HuH-7.5 (cell line): ENCODE measurements at regions not wholly inside any gene's neighbourhood (a gene's known extent, or its start where the extent isn't known, plus 50 kb on each side); places are given as distances from the start of the nearest gene placed in this dataset.
A peak's percentile ranks its signal among the peaks of the same experiment; 100 is the strongest.
"Not testable (repeated sequence)": the region's sequence is repeated elsewhere in the genome, so short reads cannot be mapped to it uniquely, and the experiment has no call there.

Experiments
- DNase-seq: peaks from one replicate; pipeline ENCODE4 v3.0.0; 2011; ENCODE audit warnings: low spot score

GRCh38 chr9:100639854-100640253 lies 62.0 kb downstream of the CAVIN4 start:
- no peak for DNase-seq

DNA sequence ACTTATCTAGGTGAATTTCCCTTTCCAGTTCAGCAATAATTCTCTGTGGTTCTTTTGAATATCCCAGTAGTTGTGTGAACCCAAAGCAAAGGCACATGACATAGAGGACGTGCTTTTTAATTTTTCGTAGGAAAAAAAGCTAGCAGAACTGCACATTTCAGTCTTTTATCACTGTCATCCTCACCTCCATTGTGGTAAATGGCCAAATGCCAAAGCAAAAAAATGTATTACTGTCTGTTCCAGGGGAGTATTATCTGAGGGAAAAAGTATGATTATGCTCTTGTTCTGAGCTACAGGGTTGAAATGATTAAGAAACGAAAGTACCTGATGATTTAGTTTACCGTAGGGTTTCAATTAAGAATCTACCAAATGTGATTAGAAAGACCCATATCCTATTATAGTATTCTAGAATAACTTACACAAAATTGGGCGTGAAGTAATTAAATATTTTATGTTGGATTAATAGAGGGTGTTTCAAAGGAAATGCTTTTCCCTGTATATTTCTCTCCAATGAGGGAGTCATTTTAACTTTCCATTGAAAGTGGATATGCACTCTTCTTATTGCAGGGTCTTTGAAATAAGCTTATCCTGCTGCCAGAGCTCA lies 62.7 kb downstream of the CAVIN4 start:
- DNase-seq = no peak

DNA sequence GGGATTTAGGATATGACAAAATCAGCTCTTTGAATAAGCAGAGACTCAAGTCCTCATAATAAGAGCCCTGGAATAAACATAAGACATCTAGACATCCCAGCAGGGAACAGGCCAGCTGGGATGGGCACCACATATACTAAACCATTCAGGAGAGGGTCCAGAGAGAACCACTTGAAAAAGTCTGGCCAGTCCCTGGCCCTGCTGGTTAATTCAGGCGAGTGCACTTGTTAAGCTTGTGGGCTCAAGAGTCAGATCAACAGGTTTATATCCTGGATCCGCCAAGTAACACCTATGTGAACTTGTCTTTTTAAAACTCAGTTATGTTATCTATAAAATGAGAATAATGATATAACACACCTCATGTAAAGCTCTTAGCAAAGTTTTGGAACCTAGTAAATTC lies 63.3 kb downstream of the CAVIN4 start:
- DNase-seq = no peak

- no peak for DNase-seq
These were observed 75.0 kb downstream of the CAVIN4 start for GRCh38 chr9:100652850-100653249.

GRCh38 chr9:100653643-100654334 lies 75.9 kb downstream of the CAVIN4 start:
- no peak for DNase-seq

- DNase-seq = not testable (repeated sequence)
These were observed 79.0 kb downstream of the CAVIN4 start for GRCh38 chr9:100656851-100657250.

- DNase-seq = no peak
These were observed 83.8 kb downstream of the CAVIN4 start for GRCh38 chr9:100661668-100662067.

GRCh38 chr9:100662122-100662521 lies 84.2 kb downstream of the CAVIN4 start:
- no peak for DNase-seq

DNA sequence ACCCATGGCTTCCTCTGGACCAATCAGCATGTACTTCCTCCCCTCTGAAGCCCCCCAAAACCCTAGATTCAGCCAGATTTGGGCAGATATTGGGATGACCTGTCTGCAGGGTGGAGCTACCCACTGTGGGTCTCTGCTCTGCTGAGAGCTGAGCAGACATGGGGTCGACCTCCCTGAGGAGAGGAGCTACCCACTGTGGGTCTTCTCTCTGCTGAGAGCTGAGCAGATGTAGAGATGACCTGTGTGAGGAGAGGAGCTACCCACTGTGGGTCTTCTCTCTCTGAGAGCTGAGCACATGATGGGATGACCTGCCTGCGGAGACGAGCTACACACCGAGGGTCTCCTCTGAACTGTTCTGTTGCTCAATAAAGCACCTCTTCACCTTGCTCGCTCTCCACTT lies 89.6 kb downstream of the CAVIN4 start:
- DNase-seq = no peak

DNA sequence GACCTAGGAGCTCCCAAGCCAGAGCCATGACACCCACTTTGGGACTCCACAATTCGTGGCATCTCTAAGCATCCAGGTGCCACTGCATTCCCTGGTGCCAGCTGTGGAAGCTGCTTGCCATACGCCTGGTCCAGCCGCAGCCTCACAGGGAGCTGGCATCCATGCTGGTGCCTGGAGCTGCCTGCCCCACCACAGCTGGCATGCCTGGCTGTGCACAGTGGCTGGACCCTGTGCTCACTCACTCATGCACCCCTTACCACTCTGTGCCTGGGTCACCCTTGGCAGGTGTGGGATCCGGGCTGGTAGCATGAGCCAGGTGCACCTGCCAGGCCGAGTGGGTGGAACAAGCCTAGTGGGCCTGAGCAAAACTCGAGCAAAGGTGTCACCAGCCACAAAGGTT lies 90.1 kb downstream of the CAVIN4 start:
- no peak for DNase-seq

DNA sequence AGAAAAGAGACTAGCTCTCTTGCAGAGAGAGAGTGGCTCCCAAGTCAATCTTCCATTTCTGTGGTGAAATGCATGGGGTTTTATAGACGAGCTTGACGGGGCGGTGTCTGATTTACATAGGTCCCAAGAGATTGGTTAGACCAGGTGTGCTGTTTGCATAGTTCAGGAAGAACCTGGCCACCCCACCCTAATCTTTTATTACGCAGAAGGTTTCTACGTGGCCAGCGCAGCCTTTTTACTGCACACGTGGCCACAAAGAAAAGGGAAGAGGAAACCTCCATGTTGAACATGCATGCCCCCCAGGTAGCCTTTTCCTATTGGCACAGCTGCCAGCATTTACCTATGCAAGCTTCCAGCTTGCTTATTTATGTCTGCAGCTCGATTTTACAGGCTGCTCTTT lies 92.1 kb downstream of the CAVIN4 start:
- no peak for DNase-seq

- no peak for DNase-seq
These were observed 92.8 kb downstream of the CAVIN4 start for GRCh38 chr9:100670719-100671118.

- DNase-seq = no peak
These were observed 94.0 kb downstream of the CAVIN4 start for GRCh38 chr9:100671898-100672297.

DNA sequence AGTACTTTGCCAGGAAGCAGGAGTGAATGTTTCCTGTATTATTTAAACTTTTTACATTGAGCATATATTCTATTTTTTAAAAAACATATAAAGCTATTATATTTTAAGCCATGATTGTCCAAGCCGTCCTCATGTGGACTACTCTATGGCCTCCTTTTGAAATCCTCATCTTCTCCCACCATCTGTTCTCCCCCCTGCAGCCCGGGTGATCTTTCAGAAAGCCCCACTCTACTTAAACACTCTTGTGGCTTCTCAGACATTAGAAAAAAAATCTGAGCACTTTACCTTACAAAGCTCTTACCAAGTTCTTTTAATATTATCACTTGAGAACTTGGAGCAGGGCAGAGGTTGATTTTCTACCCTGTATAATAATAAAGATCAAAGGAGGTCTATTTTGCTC lies 95.4 kb downstream of the CAVIN4 start:
- DNase-seq = no peak

GRCh38 chr9:100674419-100675122 lies 96.7 kb downstream of the CAVIN4 start:
- DNase-seq = no peak

GRCh38 chr9:100679834-100680233 lies 102.0 kb downstream of the CAVIN4 start:
- DNase-seq = no peak

DNA sequence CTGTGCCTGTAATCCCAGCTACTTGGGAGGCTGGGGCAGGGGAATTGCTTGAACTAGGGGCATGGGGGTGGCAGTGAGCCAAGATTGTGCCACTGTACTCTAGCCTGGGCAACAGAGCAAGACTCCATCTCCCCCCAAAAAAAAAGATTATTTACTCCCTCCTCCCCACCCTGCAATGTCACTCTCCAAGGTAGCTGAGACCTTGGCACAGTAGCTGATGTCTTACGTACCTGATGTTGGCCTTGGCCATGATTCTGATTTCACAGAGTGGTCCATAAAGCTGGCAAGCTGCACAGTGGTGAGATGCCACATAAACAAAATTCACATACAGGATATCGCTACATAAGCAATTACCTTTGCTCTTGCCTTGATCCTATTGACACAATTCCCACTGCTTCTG lies 108.5 kb downstream of the CAVIN4 start:
- no peak for DNase-seq

- DNase-seq = no peak
These were observed 111.8 kb downstream of the CAVIN4 start for GRCh38 chr9:100689635-100690034.

- DNase-seq = peak; percentile 44
These were observed 112.6 kb downstream of the CAVIN4 start for GRCh38 chr9:100690438-100690837.

DNA sequence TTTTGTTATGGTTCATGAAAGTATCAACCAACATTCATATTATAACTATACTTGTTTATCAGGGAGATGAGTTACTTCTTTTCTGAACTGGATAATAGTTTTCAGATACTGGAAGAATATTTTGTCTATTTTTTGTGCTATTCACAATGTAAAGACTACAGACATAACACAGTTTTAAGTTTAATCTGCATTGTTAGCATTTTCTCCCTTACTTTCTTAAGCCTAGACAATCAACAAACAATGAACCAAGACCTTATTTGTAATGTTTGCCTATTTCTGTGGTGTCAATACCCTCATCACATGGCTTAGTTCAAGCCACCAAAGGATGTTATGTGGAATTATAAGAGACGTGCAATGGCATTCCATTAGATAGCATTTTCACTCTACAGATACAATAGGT lies 119.5 kb downstream of the CAVIN4 start:
- DNase-seq = no peak

DNA sequence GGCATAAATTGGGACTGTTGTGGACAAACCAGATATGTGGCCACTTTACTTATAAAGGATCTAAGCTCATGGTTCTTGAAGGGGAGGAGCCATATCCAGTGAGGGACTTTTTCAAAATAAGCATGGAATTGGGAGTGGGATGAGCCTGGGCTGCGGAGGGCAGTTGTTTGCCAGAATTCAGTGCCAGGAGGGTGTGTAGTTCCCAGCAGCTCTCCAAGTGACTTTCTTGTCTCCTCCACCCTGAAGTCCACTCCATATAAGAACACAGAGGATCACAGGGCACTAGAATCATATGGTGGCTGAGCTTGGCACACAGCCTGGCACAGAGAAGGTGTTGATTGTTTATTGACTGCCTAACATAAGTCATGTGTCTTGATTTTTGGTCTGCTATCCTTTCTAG lies 121.1 kb downstream of the CAVIN4 start:
- DNase-seq = no peak

GRCh38 chr9:100699668-100700067 lies 121.8 kb downstream of the CAVIN4 start:
- no peak for DNase-seq

- no peak for DNase-seq
These were observed 122.9 kb downstream of the CAVIN4 start for GRCh38 chr9:100700689-100701318.
